ENCODE measurements at regions not wholly inside any gene's neighbourhood (a gene's known extent, or its start where the extent isn't known, plus 50 kb on each side); places are given as distances from the start of the nearest gene placed in this dataset.

GRCh38 chr10:118151461-118151860 is 104.7 kb upstream of the RAB11FIP2 start:
- BruUV-seq (replicated peaks), result no TSS peak

GRCh38 chr10:118148247-118148646 is 101.5 kb upstream of the RAB11FIP2 start:
- Histone ChIP-seq H3K9me2 (replicated peaks; ENCODE audit: low read length) (no peaks in the 10 kb centered on the region), H3K9me3 (ENCODE audit: low read length) (no peaks in the 10 kb centered on the region), H3F3A (ENCODE audit: low read length, unreplicated experiment) (no peaks in the 10 kb centered on the region), H2AFZ (ENCODE audit: low read length) (no peak overlapping the region), H3K4me3 (ENCODE audit: low read length) (no peak overlapping the region), H3K36me3 (ENCODE audit: low read depth, low read length) (no peaks in the 10 kb centered on the region), H3K27me3 (ENCODE audit: low read length) (peaks cover 38% of the 10 kb centered on the region), H3K27ac (ENCODE audit: low read length) (no peak overlapping the region), H3K79me2 (ENCODE audit: low read length) (no peaks in the 10 kb centered on the region), H3K9ac (ENCODE audit: low read length) (no peak overlapping the region), H3K4me1 (ENCODE audit: insufficient read depth, low read length) (no peaks in the 10 kb centered on the region), H3K4me2 (ENCODE audit: low read length) (no peak overlapping the region), H4K20me1 (ENCODE audit: low read length) (no peaks in the 10 kb centered on the region)
- CTCF ChIA-PET, result no interaction called here
- intact Hi-C loops (cut with micrococcal nuclease), result no loop called here
- DNase-seq (no peak), ATAC-seq (no peak)
- TF ChIP-seq CTCF (conservative IDR thresholded peaks at IDR 0.05; ENCODE audit: low read depth, low read length) (no peak), EZH2phosphoT487 (IDR thresholded peaks at IDR 0.05; ENCODE audit: borderline replicate concordance, low read length) (no peak), EZH2 (IDR thresholded peaks at IDR 0.05; ENCODE audit: low read length, unreplicated experiment) (no peak)
- POLR2A ChIA-PET (ENCODE audit: unreplicated experiment), result no interaction called here
- BruUV-seq (replicated peaks), result no TSS peak

More at GRCh38 chr10:118151461-118151860, 104.7 kb upstream of the RAB11FIP2 start:
- H3K4me3 ChIP-seq (ENCODE audit: low read length), result no peak overlapping the region
- ChIA-PET POLR2A (ENCODE audit: unreplicated experiment) (no interaction called here), CTCF (no interaction called here)
- H2AFZ ChIP-seq (ENCODE audit: low read length), result no peak overlapping the region
- no peaks in the 10 kb centered on the region for H3K79me2 ChIP-seq (ENCODE audit: low read length)
- no peaks in the 10 kb centered on the region for H3K9me2 ChIP-seq (replicated peaks; ENCODE audit: low read length)
- no peaks in the 10 kb centered on the region for H3K4me1 ChIP-seq (ENCODE audit: insufficient read depth, low read length)
- intact Hi-C loops (cut with micrococcal nuclease), result no loop called here
- no peak overlapping the region for H3K27ac ChIP-seq (ENCODE audit: low read length)
- H3K36me3 ChIP-seq (ENCODE audit: low read depth, low read length), result no peaks in the 10 kb centered on the region
- no peak overlapping the region for H3K9ac ChIP-seq (ENCODE audit: low read length)
- ATAC-seq, result no peak
- TF ChIP-seq EZH2phosphoT487 (IDR thresholded peaks at IDR 0.05; ENCODE audit: borderline replicate concordance, low read length) (no peak), CTCF (conservative IDR thresholded peaks at IDR 0.05; ENCODE audit: low read depth, low read length) (no peak), EZH2 (IDR thresholded peaks at IDR 0.05; ENCODE audit: low read length, unreplicated experiment) (no peak)
- H3F3A ChIP-seq (ENCODE audit: low read length, unreplicated experiment), result no peaks in the 10 kb centered on the region
- peaks cover 22% of the 10 kb centered on the region for H3K27me3 ChIP-seq (ENCODE audit: low read length)
- no peak for DNase-seq
- no peaks in the 10 kb centered on the region for H3K9me3 ChIP-seq (ENCODE audit: low read length)
- H4K20me1 ChIP-seq (ENCODE audit: low read length), result no peaks in the 10 kb centered on the region
- no peak overlapping the region for H3K4me2 ChIP-seq (ENCODE audit: low read length)

- ChIA-PET POLR2A (ENCODE audit: unreplicated experiment) (no interaction called here), CTCF (no interaction called here)
- Histone ChIP-seq H3K4me3 (ENCODE audit: low read length) (no peak overlapping the region), H3K27ac (ENCODE audit: low read length) (no peak overlapping the region), H3K36me3 (ENCODE audit: low read depth, low read length) (no peaks in the 10 kb centered on the region), H3K9ac (ENCODE audit: low read length) (no peak overlapping the region), H3K4me2 (ENCODE audit: low read length) (no peak overlapping the region), H3K9me3 (ENCODE audit: low read length) (no peaks in the 10 kb centered on the region), H2AFZ (ENCODE audit: low read length) (no peak overlapping the region), H3F3A (ENCODE audit: low read length, unreplicated experiment) (no peaks in the 10 kb centered on the region), H3K9me2 (replicated peaks; ENCODE audit: low read length) (no peaks in the 10 kb centered on the region), H3K27me3 (ENCODE audit: low read length) (peaks cover 45% of the 10 kb centered on the region), H4K20me1 (ENCODE audit: low read length) (no peaks in the 10 kb centered on the region), H3K79me2 (ENCODE audit: low read length) (no peaks in the 10 kb centered on the region), H3K4me1 (ENCODE audit: insufficient read depth, low read length) (no peaks in the 10 kb centered on the region)
- no TSS peak for BruUV-seq (replicated peaks)
- ATAC-seq (no peak), DNase-seq (no peak)
- TF ChIP-seq EZH2 (IDR thresholded peaks at IDR 0.05; ENCODE audit: low read length, unreplicated experiment) (no peak), CTCF (conservative IDR thresholded peaks at IDR 0.05; ENCODE audit: low read depth, low read length) (no peak), EZH2phosphoT487 (IDR thresholded peaks at IDR 0.05; ENCODE audit: borderline replicate concordance, low read length) (no peak)
- intact Hi-C loops (cut with micrococcal nuclease), result no loop called here
These were observed 98.5 kb upstream of the RAB11FIP2 start for GRCh38 chr10:118145256-118145655.

All from PC-3 (cell line).